OCI-LY3 (cell line): ENCODE measurements at regions not wholly inside any gene's neighbourhood (a gene's known extent, or its start where the extent isn't known, plus 50 kb on each side); places are given as distances from the start of the nearest gene placed in this dataset.

Experiments used
- H2AFZ ChIP-seq: fragments of 200-600, 300-600 bp; shearing (Covaris generic); 2 replicates; pipeline ENCODE4 v1.6.0; 2014; ENCODE audit warnings: antibody characterized with exemption, low read depth, low read length
- H3K27ac ChIP-seq: fragments of 200-600, 300-600 bp; sonication (generic); 2 replicates; pipeline ENCODE4 v1.5.1; 2014; ENCODE audit warnings: mild to moderate bottlenecking, low read length, moderate library complexity, mixed read lengths
- H3K27me3 ChIP-seq: fragments of 200-600, 300-600 bp; sonication (generic); 2 replicates; pipeline ENCODE4 v1.6.1; 2014; ENCODE audit warnings: low read depth, low read length, mixed read lengths
- H3K36me3 ChIP-seq: fragments of 200-600, 300-600 bp; sonication (generic); replicated peaks from 2 replicates; pipeline ENCODE3; 2014; ENCODE audit warnings: low read depth, low read length, mixed read lengths
- H3K4me1 ChIP-seq: fragments of 300-600, 200-600 bp; sonication (generic); 2 replicates; pipeline ENCODE4 v1.6.1; 2014; ENCODE audit warnings: low read length, mixed read lengths
- H3K4me2 ChIP-seq: fragments of 200-600, 300-600 bp; sonication (generic); 2 replicates; pipeline ENCODE4 v1.6.1; 2014; ENCODE audit warnings: low read length, mixed read lengths
- H3K4me3 ChIP-seq: fragments of 300-600, 200-600 bp; sonication (generic); 2 replicates; pipeline ENCODE4 v1.5.1; 2014; ENCODE audit warnings: antibody characterized with exemption, mild to moderate bottlenecking, low read length, moderate library complexity
- H3K79me2 ChIP-seq: fragments of 300-600, 200-600 bp; shearing (Covaris generic); 2 replicates; pipeline ENCODE4 v1.6.1; 2014; ENCODE audit warnings: mild to moderate bottlenecking, low read length, mixed read lengths
- H3K9ac ChIP-seq: fragments of 300-600, 200-600 bp; shearing (Covaris generic); 2 replicates; pipeline ENCODE4 v1.6.0; 2014; ENCODE audit warnings: mild to moderate bottlenecking, low read length, moderate library complexity
- H3K9me3 ChIP-seq: fragments of 200-600, 300-600 bp; shearing (Covaris generic); 2 replicates; pipeline ENCODE4 v1.6.1; 2014; ENCODE audit warnings: low read length, mixed read lengths; ENCODE audit not compliant: insufficient read depth
- H4K20me1 ChIP-seq: fragments of 200-600, 300-600 bp; sonication (generic); 2 replicates; pipeline ENCODE4 v1.6.1; 2016; ENCODE audit warnings: low read length, mixed read lengths; ENCODE audit not compliant: insufficient read depth
- EZH2phosphoT487 ChIP-seq: fragments of 200-600 bp; shearing (Covaris generic); IDR thresholded peaks from 2 replicates; pipeline ENCODE4 v1.6.1; 2018; ENCODE audit warnings: antibody characterized with exemption, mixed run types, low read depth
- TF ChIP-seq, protein P1 (sequence below): fragments of 200-600, 300-600 bp; sonication (generic); IDR thresholded peaks from 2 replicates; pipeline ENCODE4 v1.5.1; 2014; ENCODE audit warnings: antibody characterized with exemption, low read length, low read depth

- no peak overlapping the region for H3K4me3 ChIP-seq
- TF ChIP-seq EZH2phosphoT487, result no peak
- TF ChIP-seq, protein P1, sequence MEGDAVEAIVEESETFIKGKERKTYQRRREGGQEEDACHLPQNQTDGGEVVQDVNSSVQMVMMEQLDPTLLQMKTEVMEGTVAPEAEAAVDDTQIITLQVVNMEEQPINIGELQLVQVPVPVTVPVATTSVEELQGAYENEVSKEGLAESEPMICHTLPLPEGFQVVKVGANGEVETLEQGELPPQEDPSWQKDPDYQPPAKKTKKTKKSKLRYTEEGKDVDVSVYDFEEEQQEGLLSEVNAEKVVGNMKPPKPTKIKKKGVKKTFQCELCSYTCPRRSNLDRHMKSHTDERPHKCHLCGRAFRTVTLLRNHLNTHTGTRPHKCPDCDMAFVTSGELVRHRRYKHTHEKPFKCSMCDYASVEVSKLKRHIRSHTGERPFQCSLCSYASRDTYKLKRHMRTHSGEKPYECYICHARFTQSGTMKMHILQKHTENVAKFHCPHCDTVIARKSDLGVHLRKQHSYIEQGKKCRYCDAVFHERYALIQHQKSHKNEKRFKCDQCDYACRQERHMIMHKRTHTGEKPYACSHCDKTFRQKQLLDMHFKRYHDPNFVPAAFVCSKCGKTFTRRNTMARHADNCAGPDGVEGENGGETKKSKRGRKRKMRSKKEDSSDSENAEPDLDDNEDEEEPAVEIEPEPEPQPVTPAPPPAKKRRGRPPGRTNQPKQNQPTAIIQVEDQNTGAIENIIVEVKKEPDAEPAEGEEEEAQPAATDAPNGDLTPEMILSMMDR, result no peak
- H3K79me2 ChIP-seq, result no peaks in the 10 kb centered on the region
- no peak overlapping the region for H3K9ac ChIP-seq
- H3K36me3 ChIP-seq, result no peaks in the 10 kb centered on the region
- peaks cover 4% of the 10 kb centered on the region; the same call in 1 of the 2 replicates for H3K4me1 ChIP-seq
- no peak overlapping the region for H3K4me2 ChIP-seq
- H3K9me3 ChIP-seq, result no peaks in the 10 kb centered on the region
- no peaks in the 10 kb centered on the region for H3K27me3 ChIP-seq
- no peak overlapping the region for H2AFZ ChIP-seq
- H3K27ac ChIP-seq, result no peak overlapping the region
- no peaks in the 10 kb centered on the region for H4K20me1 ChIP-seq
These were observed 324.0 kb upstream of the POT1 start for GRCh38 chr7:125253452-125254190.

- no peaks in the 10 kb centered on the region for H3K9me3 ChIP-seq
- H3K27ac ChIP-seq, result no peak overlapping the region
- H3K27me3 ChIP-seq, result no peaks in the 10 kb centered on the region
- no peaks in the 10 kb centered on the region for H3K4me1 ChIP-seq
- no peaks in the 10 kb centered on the region for H3K36me3 ChIP-seq
- no peak overlapping the region for H3K4me2 ChIP-seq
- H4K20me1 ChIP-seq, result no peaks in the 10 kb centered on the region
- TF ChIP-seq, protein P1, result no peak
- no peak for TF ChIP-seq EZH2phosphoT487
- H3K9ac ChIP-seq, result no peak overlapping the region
- H3K79me2 ChIP-seq, result no peaks in the 10 kb centered on the region
- no peak overlapping the region for H2AFZ ChIP-seq
- H3K4me3 ChIP-seq, result no peak overlapping the region
These were observed 318.0 kb upstream of the POT1 start for GRCh38 chr7:125247514-125248098.

DNA sequence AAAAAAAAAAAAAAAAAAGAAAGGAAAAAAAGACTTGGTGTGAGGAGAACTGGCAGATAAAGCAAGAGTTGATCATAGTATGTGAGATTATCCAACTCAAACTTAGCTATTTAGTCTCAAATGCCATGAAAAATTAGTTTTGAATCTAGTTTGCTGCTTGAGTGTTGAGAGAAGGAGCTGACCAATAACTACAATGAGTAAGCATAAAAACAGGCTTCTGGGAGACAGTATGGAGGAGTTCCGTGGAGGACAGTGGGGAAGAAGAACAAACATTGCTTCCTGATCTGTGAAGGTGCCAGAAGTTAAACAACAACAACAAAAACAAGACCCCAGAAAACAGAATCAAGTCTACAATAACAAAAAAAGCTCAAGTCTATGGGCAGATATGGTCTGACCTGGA lies 317.1 kb upstream of the POT1 start:
- TF ChIP-seq, protein P1, result no peak
- TF ChIP-seq EZH2phosphoT487, result no peak
- Histone ChIP-seq H2AFZ (0 out of 2 replicates have a peak overlapping the region, but pooled peaks have one; percentile 31), H3K27me3 (no peaks in the 10 kb centered on the region), H3K79me2 (no peaks in the 10 kb centered on the region), H3K4me3 (no peak overlapping the region), H3K4me1 (peaks cover 6% of the 10 kb centered on the region), H3K27ac (no peak overlapping the region), H3K9me3 (no peaks in the 10 kb centered on the region), H3K36me3 (no peaks in the 10 kb centered on the region), H4K20me1 (no peaks in the 10 kb centered on the region), H3K9ac (no peak overlapping the region), H3K4me2 (no peak overlapping the region)

- Histone ChIP-seq H3K9me3 (no peaks in the 10 kb centered on the region), H3K4me3 (peak overlapping the region; percentile 21; the same call in 1 of the 2 replicates), H3K27me3 (no peaks in the 10 kb centered on the region), H3K36me3 (no peaks in the 10 kb centered on the region), H3K27ac (no peak overlapping the region), H3K9ac (no peak overlapping the region), H3K79me2 (no peaks in the 10 kb centered on the region), H3K4me2 (peak overlapping the region; percentile 62), H3K4me1 (peaks cover 15% of the 10 kb centered on the region), H4K20me1 (no peaks in the 10 kb centered on the region), H2AFZ (no peak overlapping the region)
- TF ChIP-seq, protein P1, result no peak
- no peak for TF ChIP-seq EZH2phosphoT487
These were observed 311.9 kb upstream of the POT1 start for GRCh38 chr7:125241548-125241947.
